B cell (primary cell): ENCODE measurements at regions not wholly inside any gene's neighbourhood (a gene's known extent, or its start where the extent isn't known, plus 50 kb on each side); places are given as distances from the start of the nearest gene placed in this dataset.
A peak's percentile ranks its signal among the peaks of the same experiment; 100 is the strongest.

Source experiments
- ATAC-seq: fragments of 200-7000 bp; cut with Tn5 transposase; one replicate; pipeline ENCODE4 v1.10.0; 2021; ENCODE audit warnings: low read depth, mild to moderate bottlenecking, moderate number of reproducible peaks, moderate library complexity
- CTCF ChIA-PET: fragments of 350-600 bp; sonication (Branson Sonifier 250); formaldehyde crosslinking; loops from one replicate; lab custom pipeline; 2021; ENCODE audit warnings: antibody characterized with exemption, inconsistent platforms; lab: Charles Lee
- POLR2A ChIA-PET: fragments of 350-600 bp; sonication (Branson Sonifier 250); formaldehyde crosslinking; loops from one replicate; lab custom pipeline; 2021; ENCODE audit warnings: antibody characterized with exemption; lab: Charles Lee
- DNase-seq: peaks from one replicate; pipeline ENCODE4 v3.0.0; 2013
- H2AFZ ChIP-seq: 2 replicates; pipeline ENCODE4 v1.6.1; 2012; ENCODE audit warnings: mild to moderate bottlenecking, low read depth, low read length; ENCODE audit not compliant: insufficient read depth, poor library complexity, severe bottlenecking
- H3K27ac ChIP-seq, 2 donors: 1 replicate in 1 of 2; 2 replicates in 1 of 2; pipeline ENCODE4 v1.5.1; 2012 to 2013; ENCODE audit warnings: low read length in 2 of 2, mild to moderate bottlenecking in 2 of 2, moderate library complexity in 1 of 2
- H3K27me3 ChIP-seq, 4 experiments: fragments of 200-600 bp in 1 of 4; sonication (generic) in 1 of 4; replicated peaks in 1 of 4; 1 replicate in 2 of 4; 2 replicates in 2 of 4; pipeline versions ENCODE4 v1.6.1 to v1.7.0; 2013 to 2016; ENCODE audit warnings: low read length in 3 of 4, mild to moderate bottlenecking in 2 of 4, mixed read lengths in 1 of 4, moderate library complexity in 1 of 4; ENCODE audit not compliant: insufficient read depth in 4 of 4, control insufficient read depth in 3 of 4; ENCODE audit errors: control extremely low read depth in 1 of 4
- H3K36me3 ChIP-seq, 2 experiments: replicated peaks in 1 of 2; 1 replicate in 1 of 2; 2 replicates in 1 of 2; pipeline versions ENCODE4 v1.6.1 to v1.7.1; 2013; ENCODE audit warnings: low read length in 1 of 2; ENCODE audit not compliant: insufficient read depth in 2 of 2, control insufficient read depth in 1 of 2; ENCODE audit errors: control extremely low read depth in 1 of 2, extremely low read depth in 1 of 2
- H3K4me1 ChIP-seq, 2 donors: fragments of 200-600 bp in 1 of 2; sonication (generic) in 1 of 2; 1 replicate in 1 of 2; 2 replicates in 1 of 2; pipeline versions ENCODE4 v1.5.1 to v1.6.1; 2013 to 2017; ENCODE audit warnings: low read length in 2 of 2; ENCODE audit not compliant: control insufficient read depth in 2 of 2, insufficient read depth in 2 of 2
- H3K4me2 ChIP-seq: replicated peaks from 2 replicates; pipeline ENCODE3; 2012; ENCODE audit warnings: mild to moderate bottlenecking, low read depth, low read length; ENCODE audit not compliant: poor library complexity, severe bottlenecking
- H3K4me3 ChIP-seq, 5 experiments: fragments of 200-600 bp in 1 of 5; sonication (generic) in 1 of 5; 1 replicate in 3 of 5; 2 replicates in 2 of 5; pipeline versions ENCODE4 v1.5.1 to v1.7.0; 2011 to 2016; ENCODE audit warnings: low read length in 4 of 5, mild to moderate bottlenecking in 4 of 5, low read depth in 2 of 5, control low read depth in 1 of 5, moderate library complexity in 1 of 5; ENCODE audit not compliant: insufficient read depth in 1 of 5; ENCODE audit errors: control extremely low read depth in 1 of 5, extremely low read depth in 1 of 5
- H3K79me2 ChIP-seq: fragments of 200-600 bp; sonication (generic); one replicate; pipeline ENCODE4 v1.6.0; 2016; ENCODE audit warnings: low read length; ENCODE audit not compliant: control insufficient read depth, insufficient read depth
- H3K9ac ChIP-seq: fragments of 200-600 bp; sonication (generic); 2 replicates; pipeline ENCODE4 v1.6.1; 2017; ENCODE audit warnings: mild to moderate bottlenecking, low read length, moderate library complexity
- H3K9me3 ChIP-seq, 3 donors: one replicate each; pipeline versions ENCODE4 v1.6.1 to v1.7.1; 2013; ENCODE audit warnings: low read length in 2 of 3; ENCODE audit not compliant: control insufficient read depth in 2 of 3, insufficient read depth in 1 of 3; ENCODE audit errors: control extremely low read depth in 1 of 3
- H4K20me1 ChIP-seq: 2 replicates; pipeline ENCODE4 v1.6.0; 2012; ENCODE audit warnings: mild to moderate bottlenecking, low read length; ENCODE audit not compliant: insufficient read depth, control insufficient read depth, poor library complexity, severe bottlenecking
- H3K27ac Mint-ChIP-seq: one replicate; pipeline ENCODE4 v1.8.0; 2021; ENCODE audit warnings: mixed read lengths
- H3K27me3 Mint-ChIP-seq: one replicate; pipeline ENCODE4 v1.8.0; 2021; ENCODE audit warnings: mixed read lengths
- H3K4me1 Mint-ChIP-seq: one replicate; pipeline ENCODE4 v1.8.0; 2021; ENCODE audit warnings: mixed read lengths
- H3K4me3 Mint-ChIP-seq: one replicate; pipeline ENCODE4 v1.8.0; 2021; ENCODE audit warnings: mixed read lengths
- H3K9me3 Mint-ChIP-seq: one replicate; pipeline ENCODE4 v1.8.0; 2022; ENCODE audit warnings: mixed read lengths; ENCODE audit not compliant: insufficient read depth
- CTCF ChIP-seq: fragments of 200-600 bp; IDR thresholded peaks from one replicate; pipeline ENCODE4 v1.8.0; 2022; ENCODE audit warnings: antibody characterized with exemption, mild to moderate bottlenecking
- EZH2 ChIP-seq: IDR thresholded peaks from 2 replicates; pipeline ENCODE4 v1.6.1; 2012; ENCODE audit warnings: borderline replicate concordance, low read depth, mild to moderate bottlenecking, moderate library complexity, low read length; ENCODE audit not compliant: insufficient read depth, poor library complexity, severe bottlenecking
- WGBS: methylation state at CpG from one replicate; pipeline ENCODE4 v1.1.5; 2013; ENCODE audit warnings: missing lambda C conversion rate; ENCODE audit not compliant: insufficient coverage; 5-methylcytosine and 5-hydroxymethylcytosine counted together
- intact Hi-C: fragments of 100-400 bp; cut with micrococcal nuclease; formaldehyde crosslinking; loops from one replicate; pipeline ENCODE4 v1.10.0; 2022

GRCh38 chr16:85324488-85324887 is 212.2 kb upstream of the CIBAR2 start:
- H3K4me2 ChIP-seq = no peak overlapping the region
- intact Hi-C loops = no loop called here
- H4K20me1 ChIP-seq = no peaks in the 10 kb centered on the region
- WGBS = 97% methylated on average over 10 of the region's 13 CpGs
- ATAC-seq (no peak), DNase-seq (no peak)
- peaks cover 0 to 11% (median 0%) of the 10 kb centered on the region in 3 donors for H3K9me3 ChIP-seq
- Mint-ChIP-seq H3K27me3 (peaks cover 16% of the 10 kb centered on the region), H3K9me3 (no peaks in the 10 kb centered on the region), H3K4me3 (no peak overlapping the region), H3K27ac (peak overlapping the region; percentile 67), H3K4me1 (peaks cover 12% of the 10 kb centered on the region)
- H3K36me3 ChIP-seq = no peaks in the 10 kb centered on the region
- peaks cover 14 to 22% of the 10 kb centered on the region in 2 donors for H3K4me1 ChIP-seq
- H2AFZ ChIP-seq = no peak overlapping the region
- CTCF ChIA-PET = no interaction called here
- no peak overlapping the region for H3K9ac ChIP-seq
- peaks cover 0 to 20% (median 10%) of the 10 kb centered on the region in 4 experiments for H3K27me3 ChIP-seq
- H3K79me2 ChIP-seq = no peaks in the 10 kb centered on the region
- no peak overlapping the region for H3K4me3 ChIP-seq
- POLR2A ChIA-PET = no interaction called here
- H3K27ac ChIP-seq = no peak overlapping the region
- no peak for TF ChIP-seq CTCF
- TF ChIP-seq EZH2 = no peak

GRCh38 chr16:85326113-85326793 is 214.0 kb upstream of the CIBAR2 start:
- no peaks in the 10 kb centered on the region for H3K9me3 Mint-ChIP-seq
- peaks cover 24% of the 10 kb centered on the region for H3K27me3 Mint-ChIP-seq
- TF ChIP-seq CTCF = no peak
- no peak for TF ChIP-seq EZH2
- peaks cover 0 to 34% (median 16%) of the 10 kb centered on the region in 4 experiments for H3K27me3 ChIP-seq
- H3K9ac ChIP-seq = no peak overlapping the region
- intact Hi-C loops = no loop called here
- H3K79me2 ChIP-seq = no peaks in the 10 kb centered on the region
- H3K4me1 Mint-ChIP-seq = peaks cover 20% of the 10 kb centered on the region
- no peaks in the 10 kb centered on the region for H3K36me3 ChIP-seq
- H3K27ac ChIP-seq = no peak overlapping the region
- ATAC-seq (no peak), DNase-seq (no peak)
- CTCF ChIA-PET = interaction anchor here (0.8 kb wide), 1 partner anchor 24 kb away, joined by 3 read pairs; no protein-coding TSS in a partner anchor
- no peak overlapping the region for H3K27ac Mint-ChIP-seq
- POLR2A ChIA-PET = no interaction called here
- H3K4me3 Mint-ChIP-seq = no peak overlapping the region
- 62% methylated on average over 9 of the region's 12 CpGs for WGBS
- H3K9me3 ChIP-seq = peaks cover 0 to 11% (median 0%) of the 10 kb centered on the region in 3 donors
- no peak overlapping the region for H2AFZ ChIP-seq
- peaks cover 23 to 30% of the 10 kb centered on the region in 2 donors for H3K4me1 ChIP-seq
- H3K4me2 ChIP-seq = no peak overlapping the region
- no peak overlapping the region for H3K4me3 ChIP-seq
- H4K20me1 ChIP-seq = no peaks in the 10 kb centered on the region
